ENCODE measurements at regions not wholly inside any gene's neighbourhood (a gene's known extent, or its start where the extent isn't known, plus 50 kb on each side); places are given as distances from the start of the nearest gene placed in this dataset.

GRCh38 chr2:226618875-226619605 is 180.6 kb downstream of the IRS1 start:
- H3K36me3 Mint-ChIP-seq = no peaks in the 10 kb centered on the region
- H3K27ac Mint-ChIP-seq = no peak overlapping the region
- no peak overlapping the region for H3K4me3 Mint-ChIP-seq
- H3K27me3 Mint-ChIP-seq = no peaks in the 10 kb centered on the region
- DNase-seq = no peak
- H3K9me3 Mint-ChIP-seq = no peaks in the 10 kb centered on the region
- no peaks in the 10 kb centered on the region for H3K4me1 Mint-ChIP-seq

GRCh38 chr2:226618544-226618874 is 181.1 kb downstream of the IRS1 start:
- no peak for DNase-seq
- no peak overlapping the region for H3K27ac Mint-ChIP-seq
- H3K9me3 Mint-ChIP-seq = no peaks in the 10 kb centered on the region
- no peaks in the 10 kb centered on the region for H3K4me1 Mint-ChIP-seq
- H3K4me3 Mint-ChIP-seq = no peak overlapping the region
- H3K27me3 Mint-ChIP-seq = no peaks in the 10 kb centered on the region
- no peaks in the 10 kb centered on the region for H3K36me3 Mint-ChIP-seq

GRCh38 chr2:226615891-226616290 is 183.7 kb downstream of the IRS1 start:
- Mint-ChIP-seq H3K9me3 (no peaks in the 10 kb centered on the region), H3K4me3 (no peak overlapping the region), H3K36me3 (no peaks in the 10 kb centered on the region), H3K27ac (no peak overlapping the region), H3K4me1 (no peaks in the 10 kb centered on the region), H3K27me3 (peaks cover 4% of the 10 kb centered on the region)
- DNase-seq = no peak

- no peaks in the 10 kb centered on the region for H3K9me3 Mint-ChIP-seq
- H3K4me3 Mint-ChIP-seq = no peak overlapping the region
- peaks cover 6% of the 10 kb centered on the region for H3K4me1 Mint-ChIP-seq
- no peak overlapping the region for H3K27ac Mint-ChIP-seq
- H3K36me3 Mint-ChIP-seq = no peaks in the 10 kb centered on the region
- peaks cover 4% of the 10 kb centered on the region for H3K27me3 Mint-ChIP-seq
- no peak for DNase-seq
Observed at GRCh38 chr2:226611944-226612318, 187.7 kb downstream of the IRS1 start.

DNA sequence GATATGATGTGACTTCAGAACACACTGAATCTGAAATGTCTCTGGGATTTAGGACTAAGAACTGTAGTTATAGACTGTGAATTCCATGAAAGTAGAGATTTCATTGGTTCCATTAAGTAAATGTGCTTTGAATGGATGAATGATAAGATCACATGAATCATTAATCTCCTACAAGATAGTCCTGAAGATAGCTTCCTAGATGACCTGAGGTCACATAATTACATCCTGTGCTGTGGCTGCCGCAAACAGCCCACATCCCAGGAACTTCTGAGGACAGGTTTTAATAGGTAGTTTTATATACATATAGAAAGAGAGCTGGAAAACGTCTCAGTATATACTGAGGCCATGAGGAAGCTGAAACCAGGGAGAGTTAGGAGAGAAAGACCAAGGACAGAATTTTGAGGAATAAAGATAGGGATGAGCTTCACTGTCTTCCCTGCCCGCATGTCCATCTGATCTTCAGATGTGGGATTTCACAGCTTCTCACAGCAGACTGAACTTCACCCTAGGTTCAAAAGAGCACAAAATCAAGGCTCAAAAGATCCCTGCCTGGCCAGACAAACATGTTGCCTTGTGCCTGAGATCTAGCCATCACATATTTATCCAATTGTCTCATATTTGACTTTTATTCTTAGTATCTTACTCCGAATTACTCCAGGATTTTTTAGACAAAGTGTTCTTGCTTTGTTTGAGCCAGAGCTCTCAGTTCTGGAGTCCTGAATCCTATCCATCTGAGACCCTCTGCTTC is 188.2 kb downstream of the IRS1 start:
- no peak overlapping the region for H3K4me3 Mint-ChIP-seq
- H3K9me3 Mint-ChIP-seq = no peaks in the 10 kb centered on the region
- no peaks in the 10 kb centered on the region for H3K36me3 Mint-ChIP-seq
- DNase-seq = no peak
- H3K27me3 Mint-ChIP-seq = peaks cover 4% of the 10 kb centered on the region
- no peak overlapping the region for H3K27ac Mint-ChIP-seq
- H3K4me1 Mint-ChIP-seq = peaks cover 6% of the 10 kb centered on the region

DNA sequence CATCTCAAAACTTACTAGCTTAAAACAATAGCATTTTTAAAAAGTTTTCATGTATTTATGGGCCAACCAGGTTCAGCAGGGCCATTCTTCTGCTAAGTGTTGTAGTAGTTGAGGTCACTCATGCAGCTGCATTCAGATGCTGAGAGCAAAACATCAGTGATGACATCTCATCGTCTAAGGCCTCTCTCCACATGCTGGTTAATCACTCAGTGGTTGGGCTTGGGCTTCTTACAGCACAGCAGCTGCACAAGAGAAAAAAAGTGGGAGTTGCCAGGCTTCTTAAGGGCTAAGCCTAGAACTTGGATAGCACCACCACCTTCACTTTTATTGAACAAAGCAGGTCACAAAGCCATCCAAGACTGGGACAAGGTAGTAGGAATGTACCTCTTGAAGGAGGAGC is 190.3 kb downstream of the IRS1 start:
- Mint-ChIP-seq H3K9me3 (no peaks in the 10 kb centered on the region), H3K27ac (no peak overlapping the region), H3K4me1 (peaks cover 6% of the 10 kb centered on the region), H3K36me3 (no peaks in the 10 kb centered on the region), H3K27me3 (peaks cover 14% of the 10 kb centered on the region), H3K4me3 (no peak overlapping the region)
- DNase-seq = no peak

GRCh38 chr2:226608451-226608850 is 191.2 kb downstream of the IRS1 start:
- no peak overlapping the region for H3K4me3 Mint-ChIP-seq
- H3K27ac Mint-ChIP-seq = no peak overlapping the region
- H3K36me3 Mint-ChIP-seq = no peaks in the 10 kb centered on the region
- H3K4me1 Mint-ChIP-seq = peaks cover 6% of the 10 kb centered on the region
- H3K9me3 Mint-ChIP-seq = no peaks in the 10 kb centered on the region
- no peak for DNase-seq
- peaks cover 22% of the 10 kb centered on the region for H3K27me3 Mint-ChIP-seq

DNA sequence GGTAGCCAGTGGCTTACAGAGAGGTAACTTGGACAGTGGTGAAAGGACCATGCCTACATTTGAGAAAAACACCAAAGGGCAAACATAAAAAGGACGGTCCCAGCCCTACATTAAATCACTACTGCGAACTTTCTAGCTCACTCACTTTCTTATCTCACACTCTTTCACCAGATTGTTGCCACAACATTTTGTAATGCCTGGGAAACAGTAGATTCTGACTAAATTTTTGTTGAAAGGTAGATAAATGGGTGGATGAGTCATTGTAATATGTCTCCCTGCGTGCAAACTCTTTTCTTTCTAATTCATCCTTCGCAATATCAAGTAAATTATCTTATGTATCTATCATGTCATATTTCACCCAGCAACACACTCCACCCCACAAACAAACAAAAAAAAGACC is 192.2 kb downstream of the IRS1 start:
- Mint-ChIP-seq H3K4me3 (no peak overlapping the region), H3K27me3 (peaks cover 24% of the 10 kb centered on the region), H3K27ac (no peak overlapping the region), H3K9me3 (no peaks in the 10 kb centered on the region), H3K36me3 (no peaks in the 10 kb centered on the region), H3K4me1 (peaks cover 6% of the 10 kb centered on the region)
- no peak for DNase-seq

GRCh38 chr2:226605642-226606041 is 194.0 kb downstream of the IRS1 start:
- Mint-ChIP-seq H3K27me3 (peaks cover 38% of the 10 kb centered on the region), H3K27ac (no peak overlapping the region)
- DNase-seq = no peak

DNA sequence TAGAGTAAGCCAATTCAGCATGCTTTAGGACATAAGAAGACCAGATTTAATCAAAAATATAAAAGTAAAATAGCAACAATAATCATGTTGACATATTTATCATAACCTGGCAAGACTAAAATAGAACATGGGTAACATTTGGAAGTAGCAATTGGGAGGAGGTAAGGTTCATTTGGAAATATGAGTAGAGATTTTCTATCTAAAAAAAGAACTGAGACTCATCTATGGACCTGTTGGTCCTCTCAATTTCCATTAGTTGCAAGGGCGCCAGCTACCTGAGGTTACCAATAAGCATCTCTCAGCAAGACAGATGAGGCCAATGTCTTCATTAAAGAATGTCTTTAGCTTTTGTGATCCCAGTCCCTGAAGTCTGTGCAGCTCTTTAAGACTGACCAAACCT is 196.0 kb downstream of the IRS1 start:
- Mint-ChIP-seq H3K4me1 (peaks cover 4% of the 10 kb centered on the region), H3K36me3 (no peaks in the 10 kb centered on the region), H3K27ac (no peak overlapping the region), H3K27me3 (peaks cover 45% of the 10 kb centered on the region), H3K4me3 (no peak overlapping the region), H3K9me3 (no peaks in the 10 kb centered on the region)
- no peak for DNase-seq

More at GRCh38 chr2:226605642-226606041, 194.0 kb downstream of the IRS1 start:
- no peak overlapping the region for H3K4me3 Mint-ChIP-seq
- peaks cover 8% of the 10 kb centered on the region for H3K4me1 Mint-ChIP-seq
- H3K9me3 Mint-ChIP-seq = no peaks in the 10 kb centered on the region
- H3K36me3 Mint-ChIP-seq = no peaks in the 10 kb centered on the region

DNA sequence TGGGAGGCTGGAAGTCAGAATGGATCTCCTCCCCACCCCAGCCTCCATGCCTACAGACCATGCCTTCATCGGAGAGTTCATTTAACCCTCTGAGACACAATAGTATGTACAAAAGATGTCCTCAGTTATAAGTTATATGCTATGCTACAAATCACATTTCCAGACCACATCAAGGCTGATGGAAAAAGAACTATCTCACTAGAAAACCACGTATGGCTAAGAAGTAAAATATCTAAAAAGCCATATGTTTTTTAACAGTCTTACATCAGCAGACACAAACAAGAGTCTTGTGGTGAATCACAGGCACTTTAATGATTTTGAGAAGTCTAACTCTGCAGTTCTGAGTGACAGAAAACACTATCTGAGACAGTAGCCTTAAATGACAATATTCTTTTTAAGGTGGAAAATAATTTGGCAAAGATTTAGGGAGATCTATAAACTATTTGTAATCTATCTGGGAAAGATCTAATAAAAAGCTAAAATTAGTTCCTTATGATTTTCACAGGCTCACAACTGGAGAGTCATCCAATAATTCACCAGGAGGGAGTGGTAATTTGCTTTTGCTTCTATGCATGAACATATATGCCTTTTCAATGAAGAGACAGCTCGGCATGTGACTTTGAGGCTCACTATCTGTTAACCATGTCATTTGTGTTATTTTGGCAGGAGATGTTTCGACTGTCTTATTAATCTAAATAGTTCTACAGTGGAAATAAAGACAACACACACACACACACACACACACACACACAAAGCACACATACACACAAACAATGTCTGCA is 197.5 kb downstream of the IRS1 start:
- Mint-ChIP-seq H3K9me3 (no peaks in the 10 kb centered on the region), H3K4me3 (no peak overlapping the region), H3K27ac (no peak overlapping the region), H3K36me3 (no peaks in the 10 kb centered on the region), H3K27me3 (peaks cover 45% of the 10 kb centered on the region), H3K4me1 (peaks cover 1% of the 10 kb centered on the region)
- no peak for DNase-seq

- Mint-ChIP-seq H3K9me3 (no peaks in the 10 kb centered on the region), H3K27me3 (peaks cover 48% of the 10 kb centered on the region), H3K4me1 (peaks cover 1% of the 10 kb centered on the region), H3K27ac (no peak overlapping the region), H3K36me3 (no peaks in the 10 kb centered on the region), H3K4me3 (no peak overlapping the region)
- no peak for DNase-seq
Observed at GRCh38 chr2:226600802-226601201, 198.8 kb downstream of the IRS1 start.

DNA sequence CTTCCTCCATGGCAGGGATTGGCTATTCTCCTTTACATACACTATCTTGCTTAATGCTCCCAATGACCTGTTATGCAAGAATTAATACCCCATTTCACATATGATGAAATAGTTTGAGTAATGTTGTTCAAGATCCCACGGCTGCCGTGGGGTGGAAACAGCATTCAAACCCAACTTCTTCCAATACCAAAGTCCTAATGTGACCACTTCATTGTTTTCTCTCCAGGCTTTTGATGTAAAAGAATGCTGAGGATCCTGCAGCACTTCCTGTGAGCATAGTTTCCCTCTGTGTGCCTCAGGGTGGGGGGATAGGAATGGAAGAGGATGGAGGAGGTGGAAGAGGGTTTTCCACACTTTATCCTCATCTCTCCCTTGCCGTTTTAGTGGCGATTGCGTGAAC is 199.4 kb downstream of the IRS1 start:
- Mint-ChIP-seq H3K27me3 (peaks cover 45% of the 10 kb centered on the region), H3K36me3 (no peaks in the 10 kb centered on the region), H3K4me3 (no peak overlapping the region), H3K9me3 (no peaks in the 10 kb centered on the region), H3K27ac (no peak overlapping the region), H3K4me1 (peaks cover 1% of the 10 kb centered on the region)
- no peak for DNase-seq

DNA sequence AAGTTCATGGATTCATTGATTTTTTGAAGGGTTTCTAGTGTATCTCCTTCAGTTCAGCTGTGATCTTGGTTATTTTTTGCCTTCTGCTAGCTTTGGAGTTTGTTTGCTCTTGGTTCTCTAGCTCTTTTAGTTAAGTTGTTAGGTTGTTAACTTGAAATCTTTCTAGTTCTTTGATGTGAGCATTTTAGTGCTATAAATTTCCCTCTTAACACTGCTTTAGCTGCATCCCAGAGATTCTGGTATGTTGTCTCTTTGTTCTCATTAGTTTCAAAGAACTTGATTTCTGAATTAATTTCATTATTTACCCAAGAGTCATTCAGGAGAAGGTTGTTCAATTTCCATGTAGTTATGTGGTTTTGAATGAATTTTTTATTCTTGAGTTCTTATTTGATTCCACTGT is 210.6 kb downstream of the IRS1 start:
- no peaks in the 10 kb centered on the region for H3K4me1 Mint-ChIP-seq
- no peaks in the 10 kb centered on the region for H3K36me3 Mint-ChIP-seq
- no peak overlapping the region for H3K4me3 Mint-ChIP-seq
- peaks cover 12% of the 10 kb centered on the region for H3K27me3 Mint-ChIP-seq
- DNase-seq = no peak
- no peaks in the 10 kb centered on the region for H3K9me3 Mint-ChIP-seq
- H3K27ac Mint-ChIP-seq = no peak overlapping the region

- Mint-ChIP-seq H3K4me1 (no peaks in the 10 kb centered on the region), H3K27me3 (peaks cover 27% of the 10 kb centered on the region), H3K36me3 (no peaks in the 10 kb centered on the region), H3K27ac (no peak overlapping the region), H3K9me3 (no peaks in the 10 kb centered on the region), H3K4me3 (no peak overlapping the region)
- DNase-seq = no peak
Observed at GRCh38 chr2:226585130-226585561, 214.5 kb downstream of the IRS1 start.

All from activated naive CD8-positive, alpha-beta T cell treated with anti-CD3 and anti-CD28 coated beads for 36 hours (primary cell).